ENCODE measurements at regions not wholly inside any gene's neighbourhood (a gene's known extent, or its start where the extent isn't known, plus 50 kb on each side); places are given as distances from the start of the nearest gene placed in this dataset.

- Histone ChIP-seq H3K27ac (ENCODE audit: low read depth in 1 of 2, low read length in 2 of 2) (no peak overlapping the region), H3K9ac (ENCODE audit: low read depth in 1 of 2, low read length in 2 of 2) (no peak overlapping the region), H3K27me3 (ENCODE audit: control insufficient read depth in 4 of 4, insufficient read depth in 4 of 4, low read length in 3 of 4) (peaks cover 0 to 5% (median 0%) of the 10 kb centered on the region in 4 donors), H3K9me3 (ENCODE audit: control insufficient read depth in 4 of 4, low read length in 3 of 4) (no peaks in the 10 kb centered on the region), H3K4me3 (ENCODE audit: low read depth in 1 of 3, low read length in 3 of 3) (no peak overlapping the region), H3K4me1 (ENCODE audit: control insufficient read depth in 4 of 4, insufficient read depth in 4 of 4, low read length in 3 of 4) (no peaks in the 10 kb centered on the region), H3K36me3 (ENCODE audit: control insufficient read depth in 4 of 4, insufficient read depth in 3 of 4, low read depth in 1 of 4, low read length in 3 of 4) (no peaks in the 10 kb centered on the region)
- WGBS = 66% methylated on average over 6 of the region's 6 CpGs
- no peak for TF ChIP-seq ZBTB33 (IDR thresholded peaks at IDR 0.05)
- no peak for TF ChIP-seq FOXA2 (IDR thresholded peaks at IDR 0.05)
- no peak for TF ChIP-seq CTCF (IDR thresholded peaks at IDR 0.05; ENCODE audit: low read depth, low read length, missing input control)
- TF ChIP-seq NR2F2 (IDR thresholded peaks at IDR 0.05) = no peak
- no peak for TF ChIP-seq EGR1 (IDR thresholded peaks at IDR 0.05; ENCODE audit: low read depth in 2 of 2)
- no peak for TF ChIP-seq GABPA (IDR thresholded peaks at IDR 0.05 in 1 of 2, conservative IDR thresholded peaks at IDR 0.05 in 1 of 2)
- no peak for TF ChIP-seq JUND (IDR thresholded peaks at IDR 0.05)
- no peak for DNase-seq (ENCODE audit: low spot score)
Observed at GRCh38 chr1:11358984-11359383, 86.0 kb downstream of the UBIAD1 start.

GRCh38 chr1:11362547-11363021 is 89.6 kb downstream of the UBIAD1 start:
- Histone ChIP-seq H3K9me3 (ENCODE audit: control insufficient read depth in 4 of 4, low read length in 3 of 4) (no peaks in the 10 kb centered on the region), H3K9ac (ENCODE audit: low read depth in 1 of 2, low read length in 2 of 2) (no peak overlapping the region), H3K27me3 (ENCODE audit: control insufficient read depth in 4 of 4, insufficient read depth in 4 of 4, low read length in 3 of 4) (peaks cover 0 to 2% (median 0%) of the 10 kb centered on the region in 4 donors), H3K27ac (ENCODE audit: low read depth in 1 of 2, low read length in 2 of 2) (no peak overlapping the region), H3K4me3 (ENCODE audit: low read depth in 1 of 3, low read length in 3 of 3) (no peak overlapping the region), H3K36me3 (ENCODE audit: control insufficient read depth in 4 of 4, insufficient read depth in 3 of 4, low read depth in 1 of 4, low read length in 3 of 4) (no peaks in the 10 kb centered on the region), H3K4me1 (ENCODE audit: control insufficient read depth in 4 of 4, insufficient read depth in 4 of 4, low read length in 3 of 4) (no peaks in the 10 kb centered on the region)
- 62% methylated on average over 16 of the region's 16 CpGs for WGBS
- TF ChIP-seq CTCF (IDR thresholded peaks at IDR 0.05; ENCODE audit: low read depth, low read length, missing input control) (no peak), HNF4A (conservative IDR thresholded peaks at IDR 0.05) (no peak), ATF3 (IDR thresholded peaks at IDR 0.05) (no peak), RAD21 (IDR thresholded peaks at IDR 0.05) (no peak), YY1 (IDR thresholded peaks at IDR 0.05) (no peak), SP1 (IDR thresholded peaks at IDR 0.05) (no peak), NR2F2 (IDR thresholded peaks at IDR 0.05) (no peak), REST (IDR thresholded peaks at IDR 0.05) (no peak), RXRA (IDR thresholded peaks at IDR 0.05) (no peak), JUND (IDR thresholded peaks at IDR 0.05) (no peak)
- DNase-seq (ENCODE audit: low spot score) = no peak
